Gastrocnemius medialis (tissue), 4 donors: ENCODE measurements at regions not wholly inside any gene's neighbourhood (a gene's known extent, or its start where the extent isn't known, plus 50 kb on each side); places are given as distances from the start of the nearest gene placed in this dataset.

Experiments used
- CTCF ChIP-seq, 5 experiments: fragments of 450-650 bp in 3 of 5; fragments of 200-600 bp in 2 of 5; sonication (generic) in 2 of 5; IDR thresholded peaks in 4 of 5; conservative IDR thresholded peaks in 1 of 5; 1 replicate in 4 of 5; 2 replicates in 1 of 5; pipeline ENCODE4 v1.5.1; 2016 to 2019; ENCODE audit warnings: antibody characterized with exemption in 5 of 5, mild to moderate bottlenecking in 3 of 5, moderate library complexity in 3 of 5
- POLR2A ChIP-seq, 2 donors: fragments of 450-650 bp; IDR thresholded peaks; one replicate each; pipeline ENCODE4 v1.6.1; 2017; ENCODE audit warnings: antibody characterized with exemption in 2 of 2, mild to moderate bottlenecking in 2 of 2, moderate library complexity in 2 of 2

GRCh38 chr17:33551911-33552310, 258.8 kb upstream of the ASIC2 start:
- TF ChIP-seq POLR2A (IDR thresholded peaks at IDR 0.05) (no peak), CTCF (IDR thresholded peaks at IDR 0.05 in 4 of 5, conservative IDR thresholded peaks at IDR 0.05 in 1 of 5) (no peak)
